K562 (cell line): ENCODE measurements at regions not wholly inside any gene's neighbourhood (a gene's known extent, or its start where the extent isn't known, plus 50 kb on each side); places are given as distances from the start of the nearest gene placed in this dataset.

ENCODE experiments used
- ATAC-seq: fragments of 200-7000 bp; cut with Tn5 transposase; 3 replicates; pipeline ENCODE4 v1.9.1; 2020; ENCODE audit warnings: moderate library complexity
- BruUV-seq: library from RNA; stranded (reverse); fragments of 400-500 nt; replicated peaks from 2 replicates; lab custom pipeline; 2021; lab: Mats Ljungman, UMichigan
- CTCF ChIA-PET: fragments of 300-600 bp; formaldehyde crosslinking; extraction: SDS; loops from one replicate; lab custom pipeline; 2021; ENCODE audit warnings: low intra/inter-chr PET ratio; lab: Yijun Ruan, JAX
- POLR2A ChIA-PET: fragments of 300-600, 350-650 bp; sonication (Branson Sonifier 250); formaldehyde crosslinking; extraction: SDS; loops from one replicate; lab custom pipeline; 2021; ENCODE audit warnings: antibody characterized with exemption, inconsistent platforms; lab: Yijun Ruan, JAX
- DNase-seq, 4 experiments: peaks; one replicate each; pipeline versions ENCODE4 v3.0.0 to v3.0.0-alpha.2; 2011 to 2018; ENCODE audit warnings: low spot score in 3 of 4, mixed read lengths in 3 of 4; ENCODE audit errors: extremely low read depth in 1 of 4
- FAIRE-seq: peaks from 2 replicates; lab custom pipeline; 2011; peaks lifted over from hg19 to GRCh38; lab: Jason Lieb, UNC
- H2AFZ ChIP-seq: 2 replicates; pipeline ENCODE4 v1.6.0; 2011; ENCODE audit warnings: low read depth, low read length, control low read depth, inconsistent platforms
- H3K27ac ChIP-seq: fragments of 200-600 bp; 3 replicates; pipeline ENCODE4 v1.8.0; 2011; ENCODE audit warnings: low read depth, mild to moderate bottlenecking, control low read depth, inconsistent platforms, low read length, moderate library complexity, mixed read lengths; ENCODE audit errors: extremely low read depth
- H3K27me3 ChIP-seq, 2 experiments: fragments of 300-600 bp in 1 of 2; 2 replicates in 1 of 2; 3 replicates in 1 of 2; pipeline versions ENCODE4 v1.6.0 to v1.8.0; 2011; ENCODE audit warnings: inconsistent platforms in 2 of 2, low read length in 2 of 2, mild to moderate bottlenecking in 1 of 2, mixed read lengths in 1 of 2, moderate library complexity in 1 of 2; ENCODE audit not compliant: control insufficient read depth in 2 of 2, insufficient read depth in 2 of 2
- H3K36me3 ChIP-seq: fragments of 300-600 bp; 3 replicates; pipeline ENCODE4 v1.8.0; 2011; ENCODE audit warnings: mild to moderate bottlenecking, low read length, inconsistent platforms; ENCODE audit not compliant: control insufficient read depth, insufficient read depth
- H3K4me1 ChIP-seq, 2 experiments: fragments of 200-600 bp in 1 of 2; replicated peaks in 1 of 2; 2 replicates in 1 of 2; 3 replicates in 1 of 2; pipeline versions ENCODE4 v1.5.1 to v1.8.0; 2011; ENCODE audit warnings: inconsistent platforms in 2 of 2, low read length in 2 of 2, mild to moderate bottlenecking in 1 of 2, mixed read lengths in 1 of 2, moderate library complexity in 1 of 2; ENCODE audit not compliant: control insufficient read depth in 2 of 2, insufficient read depth in 2 of 2
- H3K4me2 ChIP-seq: 2 replicates; pipeline ENCODE4 v1.6.1; 2011; ENCODE audit warnings: low read length, control low read depth, inconsistent platforms, mixed read lengths; ENCODE audit not compliant: insufficient read depth
- H3K4me3 ChIP-seq: fragments of 200-600 bp; sonication (generic), shearing (Covaris generic); 2 replicates; pipeline ENCODE4 v1.5.1; 2016; ENCODE audit warnings: control low read depth, inconsistent platforms
- H3K79me2 ChIP-seq: fragments of 200-600 bp; 3 replicates; pipeline ENCODE4 v1.8.0; 2011; ENCODE audit warnings: low read length, inconsistent platforms; ENCODE audit not compliant: control insufficient read depth, insufficient read depth
- H3K9ac ChIP-seq, 2 experiments: 2 replicates each; pipeline versions ENCODE4 v1.6.0 to v1.6.1; 2011; ENCODE audit warnings: low read depth in 2 of 2, low read length in 2 of 2, control low read depth in 1 of 2, inconsistent platforms in 1 of 2, mild to moderate bottlenecking in 1 of 2, mixed read lengths in 1 of 2; ENCODE audit not compliant: insufficient read depth in 1 of 2
- H3K9me1 ChIP-seq: one replicate; pipeline ENCODE4 v1.6.0; 2011; ENCODE audit warnings: inconsistent platforms, mild to moderate bottlenecking, low read length, moderate library complexity; ENCODE audit not compliant: control insufficient read depth, insufficient read depth
- H3K9me3 ChIP-seq: replicated peaks from 2 replicates; pipeline ENCODE4 v1.5.1; 2011; ENCODE audit warnings: low read depth, low read length, inconsistent platforms; ENCODE audit not compliant: control insufficient read depth, insufficient read depth
- H4K20me1 ChIP-seq: replicated peaks from 2 replicates; pipeline ENCODE4 v1.6.1; 2011; ENCODE audit warnings: low read length, inconsistent platforms, mixed read lengths; ENCODE audit not compliant: control insufficient read depth, insufficient read depth
- CHCHD3 ChIP-seq: fragments of 250-450 bp; sonication (Bioruptor Pico); IDR thresholded peaks from 2 replicates; pipeline ENCODE4 v2.1.2; 2022; ENCODE audit warnings: mild to moderate bottlenecking
- DPF2 ChIP-seq: fragments of 450-650 bp; IDR thresholded peaks from 2 replicates; pipeline ENCODE4 v1.6.1; 2016
- ETV6 ChIP-seq, 3 experiments: fragments of 150-350 bp in 1 of 3; sonication (generic) in 1 of 3; formaldehyde crosslinking in 1 of 3; IDR thresholded peaks; 2 replicates each; pipeline versions ENCODE4 v1.6.1 to v1.8.0; 2014 to 2022; ENCODE audit warnings: borderline replicate concordance in 2 of 3, low read depth in 2 of 3, antibody characterized with exemption in 1 of 3, low read length in 1 of 3, mild to moderate bottlenecking in 1 of 3, missing genetic modification reagents in 1 of 3
- ILK ChIP-seq: fragments of 450-650 bp; IDR thresholded peaks from 2 replicates; pipeline ENCODE4 v1.6.1; 2016; ENCODE audit warnings: missing genetic modification characterization, low read depth, mild to moderate bottlenecking, missing compliant biosample characterization, moderate library complexity, borderline replicate concordance
- MCM3 ChIP-seq: fragments of 450-650 bp; IDR thresholded peaks from 2 replicates; pipeline ENCODE4 v1.6.1; 2016
- MXI1 ChIP-seq: IDR thresholded peaks from 2 replicates; pipeline ENCODE4 v1.6.1; 2011; ENCODE audit warnings: low read depth, mild to moderate bottlenecking, improper control_type of control experiment, low read length
- YY1 ChIP-seq, 3 experiments: IDR thresholded peaks; 2 replicates each; pipeline ENCODE4 v1.6.1; 2011; ENCODE audit warnings: low read length in 2 of 3, mild to moderate bottlenecking in 2 of 3, moderate library complexity in 2 of 3, borderline replicate concordance in 1 of 3, control low read depth in 1 of 3, low read depth in 1 of 3; ENCODE audit not compliant: insufficient read depth in 3 of 3, insufficient replicate concordance in 2 of 3, control insufficient read depth in 1 of 3, insufficient read length in 1 of 3; ENCODE audit errors: extremely low read depth in 1 of 3
- ZNF551 ChIP-seq: fragments of 250-450 bp; sonication (Bioruptor Pico); IDR thresholded peaks from 2 replicates; pipeline ENCODE4 v1.5.0; 2021; ENCODE audit warnings: mild to moderate bottlenecking, moderate library complexity
- WGBS: fragments of 100-300 bp; shearing (Covaris generic); methylation state at CpG from one replicate; pipeline ENCODE4 v1.1.6; 2016; ENCODE audit warnings: low coverage, mixed read lengths; ENCODE audit not compliant: insufficient coverage; ENCODE audit errors: missing lambda C conversion rate; 5-methylcytosine and 5-hydroxymethylcytosine counted together
- in situ Hi-C: fragments of 300-500 bp; cut with MboI; formaldehyde crosslinking; loops from 4 replicates; pipeline ENCODE4 v1.15.0; 2018; ENCODE audit warnings: inconsistent platforms, mixed read lengths
- intact Hi-C: fragments of 100-400 bp; cut with micrococcal nuclease; formaldehyde crosslinking; loops from 2 replicates; pipeline ENCODE4 v1.14.2; 2022
- TF ChIP-seq, protein P1 (sequence below): sonication (generic); formaldehyde crosslinking; IDR thresholded peaks from 2 replicates; pipeline ENCODE4 v1.8.0; 2022; ENCODE audit warnings: missing genetic modification reagents, mild to moderate bottlenecking, moderate library complexity, borderline replicate concordance
- TF ChIP-seq, protein P2 (sequence below): fragments of 450-650 bp; IDR thresholded peaks from 2 replicates; pipeline ENCODE4 v1.6.1; 2016; ENCODE audit warnings: missing biosample characterization, missing genetic modification characterization
- TF ChIP-seq, protein P3 (sequence below): fragments of 250-450 bp; sonication (Bioruptor Pico); IDR thresholded peaks from 2 replicates; pipeline ENCODE4 v1.8.0; 2021; ENCODE audit warnings: moderate library complexity, mild to moderate bottlenecking, inconsistent platforms

DNA sequence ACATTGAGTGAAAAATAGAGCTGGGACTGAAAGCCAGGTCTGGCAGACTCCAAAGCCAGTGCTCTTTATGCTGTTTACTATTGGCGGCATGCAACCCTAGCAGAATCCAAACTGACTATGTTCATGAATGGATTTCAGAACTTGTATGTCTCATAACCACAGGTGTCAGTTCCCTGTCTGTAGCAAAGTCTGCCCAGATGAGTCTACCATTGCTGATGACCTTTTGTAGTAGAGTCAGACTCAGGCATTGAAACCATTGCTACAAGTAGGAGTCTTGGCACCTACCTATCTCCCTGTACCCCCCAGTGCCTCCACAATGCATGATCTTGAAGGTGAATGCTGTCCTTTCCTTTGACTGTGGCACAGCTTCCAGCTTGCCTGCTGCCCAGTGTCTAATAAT, 157.2 kb upstream of the ROPN1 start:
- no TSS peak for BruUV-seq
- Histone ChIP-seq H2AFZ (no peak overlapping the region), H3K27ac (no peak overlapping the region), H3K9me3 (no peaks in the 10 kb centered on the region), H3K27me3 (no peaks in the 10 kb centered on the region), H3K4me1 (no peaks in the 10 kb centered on the region), H3K36me3 (no peaks in the 10 kb centered on the region), H4K20me1 (no peaks in the 10 kb centered on the region), H3K79me2 (no peaks in the 10 kb centered on the region), H3K4me2 (no peak overlapping the region), H3K9ac (no peak overlapping the region), H3K4me3 (no peak overlapping the region), H3K9me1 (no peaks in the 10 kb centered on the region)
- FAIRE-seq (no peak), ATAC-seq (no peak), DNase-seq (no peak)
- 0% methylated on average over 1 of the region's 1 CpG for WGBS
- CTCF ChIA-PET = no interaction called here
- TF ChIP-seq YY1 (IDR thresholded peaks at IDR 0.05; ENCODE audit: borderline replicate concordance in 1 of 3, control insufficient read depth in 1 of 3, extremely low read depth in 1 of 3, insufficient read depth in 3 of 3, insufficient read length in 1 of 3, insufficient replicate concordance in 2 of 3, low read depth in 1 of 3, low read length in 2 of 3) (no peak), ETV6 (IDR thresholded peaks at IDR 0.05; ENCODE audit: borderline replicate concordance in 1 of 2, low read depth in 2 of 2, low read length in 1 of 2) (no peak), ETV6 (CRISPR knock-in tag; IDR thresholded peaks at IDR 0.05; ENCODE audit: borderline replicate concordance) (no peak)
- TF ChIP-seq, protein P1, sequence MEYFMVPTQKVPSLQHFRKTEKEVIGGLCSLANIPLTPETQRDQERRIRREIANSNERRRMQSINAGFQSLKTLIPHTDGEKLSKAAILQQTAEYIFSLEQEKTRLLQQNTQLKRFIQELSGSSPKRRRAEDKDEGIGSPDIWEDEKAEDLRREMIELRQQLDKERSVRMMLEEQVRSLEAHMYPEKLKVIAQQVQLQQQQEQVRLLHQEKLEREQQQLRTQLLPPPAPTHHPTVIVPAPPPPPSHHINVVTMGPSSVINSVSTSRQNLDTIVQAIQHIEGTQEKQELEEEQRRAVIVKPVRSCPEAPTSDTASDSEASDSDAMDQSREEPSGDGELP (CRISPR knock-in tag) = no peak
- in situ Hi-C loops (no loop called here), intact Hi-C loops (no loop called here)
- POLR2A ChIA-PET = no interaction called here

DNA sequence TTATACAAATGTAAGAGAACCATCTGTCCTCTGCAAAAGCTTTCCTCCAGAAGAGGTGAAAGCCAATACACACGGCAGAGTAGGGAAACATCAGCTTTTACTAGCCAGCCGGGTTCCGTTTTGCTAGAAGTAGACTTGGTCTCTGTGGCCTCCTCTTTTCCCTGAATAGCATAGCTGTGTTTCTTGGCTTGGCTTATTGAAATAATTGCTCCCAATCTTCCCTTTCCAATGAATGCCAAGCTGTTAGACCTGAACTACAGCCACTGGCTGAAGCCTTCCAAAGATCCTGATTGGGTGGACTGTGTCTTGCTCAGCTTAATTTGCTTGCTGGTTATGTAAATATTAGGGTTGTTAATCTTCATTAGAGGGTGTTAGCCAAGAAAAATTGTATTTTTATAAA, 157.8 kb upstream of the ROPN1 start:
- no peak overlapping the region for H3K4me2 ChIP-seq
- 0% methylated on average over 3 of the region's 3 CpGs for WGBS
- H3K36me3 ChIP-seq = no peaks in the 10 kb centered on the region
- intact Hi-C loops = no loop called here
- DNase-seq = no peak
- H2AFZ ChIP-seq = no peak overlapping the region
- FAIRE-seq = no peak
- no TSS peak for BruUV-seq
- no peaks in the 10 kb centered on the region for H3K79me2 ChIP-seq
- H3K9me3 ChIP-seq = no peaks in the 10 kb centered on the region
- no peak for ATAC-seq
- H3K27me3 ChIP-seq = no peaks in the 10 kb centered on the region
- ChIA-PET CTCF (no interaction called here), POLR2A (no interaction called here)
- no peaks in the 10 kb centered on the region for H3K9me1 ChIP-seq
- TF ChIP-seq MCM3 (no peak), MXI1 (no peak), ZNF551 (CRISPR knock-in tag) (no peak), CHCHD3 (CRISPR knock-in tag) (no peak), DPF2 (no peak), ILK (no peak)
- TF ChIP-seq, protein P2, sequence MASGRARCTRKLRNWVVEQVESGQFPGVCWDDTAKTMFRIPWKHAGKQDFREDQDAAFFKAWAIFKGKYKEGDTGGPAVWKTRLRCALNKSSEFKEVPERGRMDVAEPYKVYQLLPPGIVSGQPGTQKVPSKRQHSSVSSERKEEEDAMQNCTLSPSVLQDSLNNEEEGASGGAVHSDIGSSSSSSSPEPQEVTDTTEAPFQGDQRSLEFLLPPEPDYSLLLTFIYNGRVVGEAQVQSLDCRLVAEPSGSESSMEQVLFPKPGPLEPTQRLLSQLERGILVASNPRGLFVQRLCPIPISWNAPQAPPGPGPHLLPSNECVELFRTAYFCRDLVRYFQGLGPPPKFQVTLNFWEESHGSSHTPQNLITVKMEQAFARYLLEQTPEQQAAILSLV (tag) = no peak
- TF ChIP-seq, protein P3, sequence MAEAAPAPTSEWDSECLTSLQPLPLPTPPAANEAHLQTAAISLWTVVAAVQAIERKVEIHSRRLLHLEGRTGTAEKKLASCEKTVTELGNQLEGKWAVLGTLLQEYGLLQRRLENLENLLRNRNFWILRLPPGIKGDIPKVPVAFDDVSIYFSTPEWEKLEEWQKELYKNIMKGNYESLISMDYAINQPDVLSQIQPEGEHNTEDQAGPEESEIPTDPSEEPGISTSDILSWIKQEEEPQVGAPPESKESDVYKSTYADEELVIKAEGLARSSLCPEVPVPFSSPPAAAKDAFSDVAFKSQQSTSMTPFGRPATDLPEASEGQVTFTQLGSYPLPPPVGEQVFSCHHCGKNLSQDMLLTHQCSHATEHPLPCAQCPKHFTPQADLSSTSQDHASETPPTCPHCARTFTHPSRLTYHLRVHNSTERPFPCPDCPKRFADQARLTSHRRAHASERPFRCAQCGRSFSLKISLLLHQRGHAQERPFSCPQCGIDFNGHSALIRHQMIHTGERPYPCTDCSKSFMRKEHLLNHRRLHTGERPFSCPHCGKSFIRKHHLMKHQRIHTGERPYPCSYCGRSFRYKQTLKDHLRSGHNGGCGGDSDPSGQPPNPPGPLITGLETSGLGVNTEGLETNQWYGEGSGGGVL = no peak
- in situ Hi-C loops = no loop called here
- no peak overlapping the region for H3K27ac ChIP-seq
- no peak overlapping the region for H3K4me3 ChIP-seq
- H4K20me1 ChIP-seq = no peaks in the 10 kb centered on the region
- no peak overlapping the region for H3K9ac ChIP-seq
- no peaks in the 10 kb centered on the region for H3K4me1 ChIP-seq
